ENCODE measurements at regions not wholly inside any gene's neighbourhood (a gene's known extent, or its start where the extent isn't known, plus 50 kb on each side); places are given as distances from the start of the nearest gene placed in this dataset.

GRCh38 chr4:105014234-105014633 lies 132.4 kb upstream of the TET2 start:
- POLR2A ChIA-PET (ENCODE audit: low non-redundant PET) = no interaction called here
- no peak overlapping the region for H3K27ac ChIP-seq

GRCh38 chr4:105014635-105015034 lies 132.0 kb upstream of the TET2 start:
- TF ChIP-seq CTCF (conservative IDR thresholded peaks at IDR 0.05; ENCODE audit: low read depth) = no peak
- no peak for DNase-seq (ENCODE audit: low spot score)
- POLR2A ChIA-PET (ENCODE audit: low non-redundant PET) = no interaction called here
- CTCF ChIA-PET = no interaction called here
- H3K27ac ChIP-seq = no peak overlapping the region

More at GRCh38 chr4:105014234-105014633, 132.4 kb upstream of the TET2 start:
- DNase-seq (ENCODE audit: low spot score) = no peak
- CTCF ChIA-PET = no interaction called here
- TF ChIP-seq CTCF (conservative IDR thresholded peaks at IDR 0.05; ENCODE audit: low read depth) = no peak

- DNase-seq (ENCODE audit: low spot score) = no peak
- no peak for TF ChIP-seq CTCF (conservative IDR thresholded peaks at IDR 0.05; ENCODE audit: low read depth)
- no peak overlapping the region for H3K27ac ChIP-seq
- ChIA-PET CTCF (no interaction called here), POLR2A (ENCODE audit: low non-redundant PET) (no interaction called here)
These were observed 130.9 kb upstream of the TET2 start for GRCh38 chr4:105015750-105016149.

- ChIA-PET CTCF (no interaction called here), POLR2A (ENCODE audit: low non-redundant PET) (no interaction called here)
- DNase-seq (ENCODE audit: low spot score) = peak; percentile 6
- H3K27ac ChIP-seq = peak overlapping the region; percentile 68
- TF ChIP-seq CTCF (conservative IDR thresholded peaks at IDR 0.05; ENCODE audit: low read depth) = no peak
These were observed 123.6 kb upstream of the TET2 start for GRCh38 chr4:105022811-105023667.

GRCh38 chr4:105023668-105024055 lies 123.0 kb upstream of the TET2 start:
- CTCF ChIA-PET = no interaction called here
- no peak for TF ChIP-seq CTCF (conservative IDR thresholded peaks at IDR 0.05; ENCODE audit: low read depth)
- no peak overlapping the region for H3K27ac ChIP-seq
- POLR2A ChIA-PET (ENCODE audit: low non-redundant PET) = no interaction called here
- DNase-seq (ENCODE audit: low spot score) = no peak

- no peak for TF ChIP-seq CTCF (conservative IDR thresholded peaks at IDR 0.05; ENCODE audit: low read depth)
- ChIA-PET POLR2A (ENCODE audit: low non-redundant PET) (no interaction called here), CTCF (no interaction called here)
- DNase-seq (ENCODE audit: low spot score) = no peak
- H3K27ac ChIP-seq = no peak overlapping the region
These were observed 121.2 kb upstream of the TET2 start for GRCh38 chr4:105025263-105026017.

Data from RWPE1 (cell line).